GM19238 (cell line): ENCODE measurements at regions not wholly inside any gene's neighbourhood (a gene's known extent, or its start where the extent isn't known, plus 50 kb on each side); places are given as distances from the start of the nearest gene placed in this dataset.
"Not testable (repeated sequence)": the region's sequence is repeated elsewhere in the genome, so short reads cannot be mapped to it uniquely, and the experiment has no call there.

Source experiments
- DNase-seq: peaks from one replicate; pipeline ENCODE4 v3.0.0; 2011; ENCODE audit warnings: low spot score; ENCODE audit not compliant: insufficient read length

DNA sequence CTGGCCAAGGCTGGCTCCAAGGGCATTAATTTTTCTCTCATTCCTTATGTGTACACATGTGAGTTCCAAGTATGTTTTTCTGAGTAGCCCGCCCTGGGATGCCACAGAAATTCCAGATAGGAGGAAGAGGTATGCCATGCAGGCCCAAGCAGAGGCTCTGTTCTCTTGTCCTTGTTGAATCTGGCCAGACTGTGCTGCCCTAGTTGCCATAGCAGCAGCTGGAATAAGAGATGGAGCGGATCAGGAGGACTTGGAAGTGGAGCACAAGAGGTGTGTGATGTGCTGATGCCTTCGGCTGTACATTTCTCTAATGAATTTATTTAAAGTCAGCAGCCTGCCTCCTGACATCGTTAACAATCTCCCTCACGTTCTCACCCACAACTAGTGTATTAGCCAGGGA, 235.6 kb upstream of the RPS23 start:
- DNase-seq = no peak

GRCh38 chr5:82512025-82512424, 233.9 kb upstream of the RPS23 start:
- DNase-seq = no peak

DNA sequence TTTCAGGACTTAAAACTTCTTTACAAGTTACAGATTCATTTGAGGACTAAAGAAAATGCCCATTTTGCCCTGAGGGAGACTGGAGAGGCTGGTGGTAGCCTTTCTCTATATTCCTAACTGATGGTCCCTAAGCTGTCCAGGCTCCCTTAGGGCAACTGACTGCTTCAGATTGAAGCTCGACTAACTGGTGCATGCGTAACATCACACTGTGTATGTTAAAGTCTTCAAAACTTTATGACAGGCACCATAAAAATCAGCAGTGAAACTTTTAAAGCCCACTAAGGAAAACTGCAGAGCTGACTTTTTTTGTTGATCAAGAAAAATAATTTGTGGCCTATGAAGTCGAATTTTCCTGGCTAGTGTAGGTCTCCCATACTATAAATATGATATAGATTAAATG, 233.0 kb upstream of the RPS23 start:
- no peak for DNase-seq

DNA sequence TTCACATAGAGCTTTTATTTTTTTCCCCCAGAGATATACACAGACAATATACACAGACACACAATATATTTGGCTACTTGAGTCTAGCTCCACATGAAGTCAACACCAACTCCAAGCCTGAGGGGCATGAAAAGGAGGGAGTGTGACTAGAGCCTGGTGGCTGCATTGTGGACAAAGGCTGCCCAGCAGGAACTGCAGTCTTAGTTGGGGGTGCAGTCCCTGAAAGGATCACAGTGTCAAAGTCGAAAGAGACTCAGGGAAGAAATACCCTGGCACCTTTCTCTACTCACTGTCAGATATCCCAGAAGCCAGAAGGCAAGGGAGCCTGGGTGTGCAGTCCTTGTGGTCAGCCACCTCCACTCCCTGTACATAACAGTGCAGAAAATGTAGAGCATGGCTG, 231.6 kb upstream of the RPS23 start:
- DNase-seq = no peak

DNA sequence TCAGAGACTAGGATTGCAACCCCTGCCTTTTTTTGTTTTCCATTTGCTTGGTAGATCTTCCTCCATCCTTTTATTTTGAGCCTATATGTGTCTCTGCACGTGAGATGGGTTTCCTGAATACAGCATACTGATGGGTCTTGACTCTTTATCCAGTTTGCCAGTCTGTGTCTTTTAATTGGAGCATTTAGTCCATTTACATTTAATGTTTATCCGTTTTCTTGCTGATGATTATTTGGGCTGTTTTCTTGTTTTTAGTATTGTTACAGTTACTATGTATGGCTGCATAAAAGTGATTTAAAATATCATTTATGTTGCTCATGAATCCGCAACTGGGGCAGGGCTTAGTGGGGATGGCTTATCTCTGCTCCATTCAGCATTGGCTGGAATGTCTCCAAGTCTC, 228.2 kb upstream of the RPS23 start:
- not testable (repeated sequence) for DNase-seq

DNA sequence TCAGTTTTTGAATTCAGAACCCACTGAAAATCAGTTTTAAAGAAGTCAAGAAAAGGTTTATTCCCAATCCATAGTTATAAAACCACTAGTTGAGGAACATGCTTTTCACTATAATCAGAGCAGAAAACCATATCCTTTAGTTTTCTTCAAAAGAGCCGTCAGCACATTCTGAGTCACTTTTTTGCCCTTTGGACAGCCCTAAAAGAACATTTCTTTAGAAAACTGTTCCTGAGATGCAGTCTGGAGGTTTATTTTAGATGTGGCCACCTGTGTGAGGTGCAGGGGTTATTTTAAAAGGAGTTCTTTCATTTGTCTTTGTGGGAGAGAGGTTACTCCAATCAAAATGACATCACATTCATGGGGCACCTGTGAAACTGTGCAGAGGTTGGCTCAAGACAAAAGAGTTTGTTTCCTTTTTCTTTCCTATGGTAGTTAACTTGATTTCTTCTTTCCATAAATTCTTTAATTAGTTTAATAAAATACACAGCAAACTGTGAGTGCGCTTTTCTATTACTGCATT, 221.6 kb upstream of the RPS23 start:
- no peak for DNase-seq

- no peak for DNase-seq
Measured at GRCh38 chr5:82497242-82497641, 219.1 kb upstream of the RPS23 start.

DNA sequence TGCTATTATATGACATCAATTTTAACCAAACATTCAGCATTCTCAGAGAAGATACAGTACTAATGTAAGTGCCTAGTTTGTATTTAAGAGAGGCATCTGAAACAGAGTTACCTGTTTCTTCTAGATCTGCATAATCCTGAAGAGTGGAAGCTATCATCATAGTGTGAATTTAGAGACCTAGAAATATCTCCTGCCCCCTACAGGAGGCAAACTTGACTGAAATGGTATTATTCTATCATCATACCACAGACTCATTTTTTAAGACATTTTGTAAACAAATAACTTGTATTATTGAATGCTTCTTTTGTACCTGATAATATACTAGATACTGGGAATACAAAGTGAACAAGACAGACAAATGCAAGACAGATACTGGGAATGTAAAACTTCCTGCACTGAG, 216.8 kb upstream of the RPS23 start:
- DNase-seq = no peak

GRCh38 chr5:82493221-82493620, 215.1 kb upstream of the RPS23 start:
- no peak for DNase-seq

- DNase-seq = no peak
Measured at GRCh38 chr5:82491397-82491796, 213.2 kb upstream of the RPS23 start.

GRCh38 chr5:82489683-82490082, 211.5 kb upstream of the RPS23 start:
- DNase-seq = no peak

DNA sequence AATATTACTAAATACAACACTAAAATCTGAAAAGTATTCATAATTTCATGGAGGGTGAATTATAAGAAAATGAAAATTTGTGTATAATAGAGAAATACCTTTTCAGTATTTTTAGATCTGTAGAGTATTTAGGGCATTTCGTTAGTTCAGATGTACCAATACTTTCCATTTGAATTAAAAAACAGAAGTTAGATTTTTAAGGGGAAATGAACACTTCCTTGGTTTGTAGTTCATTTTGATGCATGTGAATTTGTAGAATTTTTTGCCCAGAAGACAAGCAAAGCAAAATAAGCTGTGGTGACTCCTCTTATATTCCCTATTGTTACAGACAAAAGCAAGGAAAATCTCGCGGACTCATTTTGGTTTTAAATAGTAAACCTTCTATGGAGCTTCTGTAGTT, 209.0 kb upstream of the RPS23 start:
- DNase-seq = no peak

- no peak for DNase-seq
Measured at GRCh38 chr5:82480331-82480730, 202.2 kb upstream of the RPS23 start.

DNA sequence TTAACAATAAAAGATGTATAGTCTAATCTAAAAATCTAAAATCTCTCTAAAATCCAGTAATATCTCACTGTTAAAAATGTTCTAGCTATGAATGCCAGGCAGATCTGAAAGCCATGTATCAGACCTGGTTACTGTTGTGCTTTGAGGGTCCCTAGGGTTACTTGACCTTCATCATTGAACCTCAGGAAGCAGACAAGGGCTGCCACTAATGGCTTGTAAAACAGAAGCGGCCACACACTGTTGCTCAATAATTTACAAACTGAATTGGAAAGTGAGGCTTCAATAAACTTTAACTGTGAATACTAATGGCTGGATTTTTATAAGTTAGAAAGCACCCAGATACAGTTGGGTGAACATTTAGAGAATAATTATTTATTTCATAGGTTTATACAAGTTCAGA, 198.0 kb upstream of the RPS23 start:
- DNase-seq = no peak

DNA sequence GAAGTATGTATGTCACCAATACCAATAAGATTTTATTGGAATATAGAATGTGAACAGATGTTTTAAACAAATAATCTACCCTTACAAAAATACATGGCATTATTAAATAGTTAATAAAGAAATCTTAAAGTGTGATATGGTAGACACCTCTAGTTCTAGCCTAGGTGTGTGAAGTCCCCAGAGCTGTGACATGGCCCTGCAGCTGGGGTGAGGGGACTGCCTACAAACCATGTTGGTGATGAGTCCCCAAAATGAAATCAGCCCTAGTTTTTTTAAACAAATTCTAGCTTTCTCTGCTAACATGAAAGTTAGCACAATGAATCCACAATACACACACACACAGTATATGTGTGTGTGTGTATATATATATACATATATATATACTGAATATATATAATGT, 195.1 kb upstream of the RPS23 start:
- DNase-seq = no peak

DNA sequence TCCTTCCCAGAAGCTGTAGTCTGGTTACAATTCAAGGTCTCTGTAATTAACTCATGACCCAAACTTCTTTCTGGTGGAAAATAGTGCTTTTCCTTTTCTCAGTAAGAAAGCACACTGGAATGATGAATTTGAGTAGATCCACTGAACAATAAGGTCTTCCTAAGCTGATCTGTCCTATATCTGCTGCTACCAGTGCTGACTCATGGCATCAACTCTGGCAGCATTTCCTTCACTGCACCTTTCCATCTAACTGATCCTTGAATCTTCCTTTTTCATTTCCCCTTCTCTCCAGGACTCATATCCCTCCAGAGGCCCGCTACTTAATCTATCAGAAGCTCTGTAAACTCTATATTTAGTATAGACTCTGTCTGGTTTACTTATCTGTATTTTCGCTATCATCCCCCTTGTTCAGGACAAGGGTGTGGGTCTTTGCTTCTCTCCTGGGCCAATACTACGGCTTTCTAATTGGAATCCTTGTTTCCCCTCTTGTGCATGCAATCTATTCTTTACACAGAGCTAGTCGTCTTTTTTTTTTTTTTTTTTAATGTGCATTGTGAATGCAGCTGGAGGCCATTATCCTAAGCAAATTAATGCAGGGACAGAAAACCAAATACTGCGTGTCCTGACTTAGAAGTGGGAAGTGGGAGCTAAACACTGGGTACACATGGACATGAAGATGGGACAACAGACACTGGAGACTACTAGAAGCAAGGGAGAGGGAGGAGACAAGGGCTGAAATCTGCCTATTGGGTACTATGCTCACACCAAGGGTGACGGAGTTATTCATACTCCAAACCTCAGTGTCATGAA, 192.2 kb upstream of the RPS23 start:
- no peak for DNase-seq

- no peak for DNase-seq
Measured at GRCh38 chr5:82466986-82467561, 188.9 kb upstream of the RPS23 start.

DNA sequence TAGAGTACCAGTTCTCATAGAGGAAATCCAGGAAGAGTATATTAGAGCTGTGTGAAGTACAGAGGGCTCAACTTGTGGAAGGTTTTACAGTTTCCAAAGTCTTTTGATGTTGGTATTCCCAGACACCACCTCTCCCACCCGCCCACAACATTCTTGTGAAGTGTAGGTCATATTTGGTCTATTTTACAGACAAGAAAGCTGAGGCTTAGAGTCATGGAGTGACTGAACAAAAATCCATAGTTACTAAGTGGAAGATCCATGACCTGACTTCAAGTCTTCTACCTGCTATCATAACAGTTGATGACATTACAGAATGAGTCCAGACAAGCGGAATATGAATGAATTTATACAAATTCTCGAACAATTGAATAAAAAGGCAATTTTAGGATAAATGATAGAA, 187.1 kb upstream of the RPS23 start:
- no peak for DNase-seq

- no peak for DNase-seq
Measured at GRCh38 chr5:82459626-82460025, 181.5 kb upstream of the RPS23 start.

DNA sequence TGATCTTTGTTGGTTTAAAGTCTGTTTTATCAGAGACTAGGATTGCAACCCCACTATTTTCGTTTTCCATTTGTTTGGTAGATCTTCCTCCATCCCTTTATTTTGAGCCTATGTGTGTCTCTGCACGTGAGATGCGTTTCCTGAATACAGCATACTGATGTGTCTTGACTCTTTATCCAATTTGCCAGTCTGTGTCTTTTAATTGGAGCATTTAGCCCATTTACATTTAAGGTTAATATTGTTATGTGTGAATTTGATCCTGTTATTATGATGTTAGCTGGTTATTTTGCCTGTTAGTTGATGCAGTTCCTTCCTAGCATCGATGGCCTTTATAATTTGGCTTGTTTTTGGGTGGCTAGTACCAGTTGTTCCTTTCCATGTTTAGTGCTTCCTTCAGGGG, 177.2 kb upstream of the RPS23 start:
- DNase-seq = not testable (repeated sequence)

GRCh38 chr5:82448374-82448773, 170.2 kb upstream of the RPS23 start:
- DNase-seq = no peak

GRCh38 chr5:82447913-82448312, 169.8 kb upstream of the RPS23 start:
- no peak for DNase-seq

DNA sequence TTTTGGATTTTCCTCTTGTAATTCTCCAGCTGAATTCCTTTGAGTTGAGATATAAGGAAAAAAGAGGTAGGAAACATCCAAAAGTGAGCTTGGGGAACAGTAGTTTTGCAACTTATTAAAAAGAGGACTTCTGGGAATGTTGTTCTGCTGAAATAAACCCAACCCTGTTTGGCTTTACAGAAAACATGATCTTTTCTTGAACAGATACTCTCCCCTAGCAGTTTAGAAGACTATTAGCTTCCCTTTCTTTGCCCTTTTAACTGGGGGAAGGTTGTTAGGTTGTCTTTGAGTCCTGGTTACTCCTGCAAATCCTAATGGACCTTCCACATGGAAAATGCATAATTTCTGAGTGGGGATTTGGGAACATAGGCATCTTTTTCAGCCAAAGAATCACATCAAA, 168.7 kb upstream of the RPS23 start:
- no peak for DNase-seq
